ENCODE measurements at regions not wholly inside any gene's neighbourhood (a gene's known extent, or its start where the extent isn't known, plus 50 kb on each side); places are given as distances from the start of the nearest gene placed in this dataset.

- no peaks in the 10 kb centered on the region for H3K27me3 ChIP-seq
- no peak overlapping the region for H3K4me3 ChIP-seq
- no peaks in the 10 kb centered on the region for H3K4me1 ChIP-seq
- intact Hi-C loops (cut with DNase I; ENCODE audit: low total_unique reads) = no loop called here
- no peaks in the 10 kb centered on the region for H3K9me3 ChIP-seq
- no peaks in the 10 kb centered on the region for H3K36me3 ChIP-seq
- TF ChIP-seq, protein P1, sequence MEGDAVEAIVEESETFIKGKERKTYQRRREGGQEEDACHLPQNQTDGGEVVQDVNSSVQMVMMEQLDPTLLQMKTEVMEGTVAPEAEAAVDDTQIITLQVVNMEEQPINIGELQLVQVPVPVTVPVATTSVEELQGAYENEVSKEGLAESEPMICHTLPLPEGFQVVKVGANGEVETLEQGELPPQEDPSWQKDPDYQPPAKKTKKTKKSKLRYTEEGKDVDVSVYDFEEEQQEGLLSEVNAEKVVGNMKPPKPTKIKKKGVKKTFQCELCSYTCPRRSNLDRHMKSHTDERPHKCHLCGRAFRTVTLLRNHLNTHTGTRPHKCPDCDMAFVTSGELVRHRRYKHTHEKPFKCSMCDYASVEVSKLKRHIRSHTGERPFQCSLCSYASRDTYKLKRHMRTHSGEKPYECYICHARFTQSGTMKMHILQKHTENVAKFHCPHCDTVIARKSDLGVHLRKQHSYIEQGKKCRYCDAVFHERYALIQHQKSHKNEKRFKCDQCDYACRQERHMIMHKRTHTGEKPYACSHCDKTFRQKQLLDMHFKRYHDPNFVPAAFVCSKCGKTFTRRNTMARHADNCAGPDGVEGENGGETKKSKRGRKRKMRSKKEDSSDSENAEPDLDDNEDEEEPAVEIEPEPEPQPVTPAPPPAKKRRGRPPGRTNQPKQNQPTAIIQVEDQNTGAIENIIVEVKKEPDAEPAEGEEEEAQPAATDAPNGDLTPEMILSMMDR (IDR thresholded peaks at IDR 0.05) = no peak
- TF ChIP-seq POLR2A (IDR thresholded peaks at IDR 0.05) = no peak
- no peak overlapping the region for H3K27ac ChIP-seq
- no peak for DNase-seq
These were observed 461.2 kb upstream of the MBL2 start for GRCh38 chr10:53233749-53234148.

- no peaks in the 10 kb centered on the region for H3K4me1 ChIP-seq
- no peaks in the 10 kb centered on the region for H3K9me3 ChIP-seq
- no peak for TF ChIP-seq POLR2A (IDR thresholded peaks at IDR 0.05)
- TF ChIP-seq, protein P1 (IDR thresholded peaks at IDR 0.05) = no peak
- no peaks in the 10 kb centered on the region for H3K36me3 ChIP-seq
- H3K27me3 ChIP-seq = no peaks in the 10 kb centered on the region
- no peak overlapping the region for H3K4me3 ChIP-seq
- H3K27ac ChIP-seq = no peak overlapping the region
- no peak for DNase-seq
- intact Hi-C loops (cut with DNase I; ENCODE audit: low total_unique reads) = no loop called here
These were observed 458.1 kb upstream of the MBL2 start for GRCh38 chr10:53230651-53231050.

DNA sequence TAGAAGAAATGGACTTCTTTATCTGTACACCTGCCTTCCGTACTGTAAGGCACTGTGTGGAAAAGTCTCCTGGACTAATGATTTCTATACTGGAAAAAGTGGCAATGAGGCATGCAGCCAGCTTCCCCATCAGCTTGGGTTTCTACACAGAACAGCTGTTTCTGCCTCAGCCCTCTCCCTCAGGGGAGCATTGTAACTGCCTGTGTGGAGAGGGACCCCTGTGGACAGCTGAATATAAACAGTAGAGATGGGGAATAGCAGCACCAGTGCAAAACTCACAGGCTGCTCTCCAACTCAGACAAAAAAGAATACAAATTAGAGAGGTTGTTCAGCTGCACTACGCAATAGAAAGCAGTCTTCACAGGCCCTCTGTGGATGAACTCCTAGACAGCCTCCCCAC lies 451.3 kb upstream of the MBL2 start:
- intact Hi-C loops (cut with DNase I; ENCODE audit: low total_unique reads) = no loop called here
- Histone ChIP-seq H3K4me1 (no peaks in the 10 kb centered on the region), H3K36me3 (no peaks in the 10 kb centered on the region), H3K27ac (no peak overlapping the region), H3K27me3 (no peaks in the 10 kb centered on the region), H3K9me3 (no peaks in the 10 kb centered on the region), H3K4me3 (no peak overlapping the region)
- TF ChIP-seq, protein P1 (IDR thresholded peaks at IDR 0.05) = no peak
- no peak for TF ChIP-seq POLR2A (IDR thresholded peaks at IDR 0.05)
- no peak for DNase-seq

GRCh38 chr10:53222806-53223205 lies 450.2 kb upstream of the MBL2 start:
- H3K36me3 ChIP-seq = no peaks in the 10 kb centered on the region
- TF ChIP-seq, protein P1 (IDR thresholded peaks at IDR 0.05) = no peak
- intact Hi-C loops (cut with DNase I; ENCODE audit: low total_unique reads) = no loop called here
- no peaks in the 10 kb centered on the region for H3K27me3 ChIP-seq
- H3K27ac ChIP-seq = no peak overlapping the region
- no peak for DNase-seq
- H3K9me3 ChIP-seq = no peaks in the 10 kb centered on the region
- H3K4me1 ChIP-seq = no peaks in the 10 kb centered on the region
- H3K4me3 ChIP-seq = no peak overlapping the region

DNA sequence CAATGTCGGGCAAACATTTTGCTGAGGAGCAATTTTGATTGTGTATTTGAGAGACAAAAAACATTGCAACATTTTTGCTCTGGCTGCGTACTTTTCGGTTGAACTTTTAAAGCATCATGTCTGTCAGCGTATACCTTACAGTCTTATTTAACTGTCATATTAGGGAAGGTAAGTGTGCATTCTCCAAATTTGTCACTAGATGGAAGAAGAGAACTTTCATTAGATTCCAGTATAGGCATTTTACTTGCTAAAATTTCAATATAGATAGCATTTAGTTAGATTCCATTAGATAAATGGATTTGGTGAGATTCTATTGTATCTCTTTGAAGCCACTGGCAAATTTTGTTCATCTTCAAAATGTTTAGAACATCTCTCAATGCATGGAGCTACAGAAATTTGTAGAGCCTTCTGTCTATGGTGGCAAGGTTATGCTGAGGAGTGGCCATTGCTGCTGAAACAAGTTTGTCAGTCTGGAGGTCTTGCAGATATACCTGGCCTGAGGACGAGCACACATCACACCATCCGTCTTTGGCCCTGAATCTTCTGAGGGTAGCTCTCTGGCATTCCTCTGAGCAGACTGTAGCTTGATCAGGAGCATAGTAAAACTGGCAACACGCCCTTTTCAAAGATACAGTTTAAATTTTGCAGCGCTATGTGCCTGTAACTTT lies 437.5 kb upstream of the MBL2 start:
- TF ChIP-seq POLR2A (IDR thresholded peaks at IDR 0.05) = no peak
- TF ChIP-seq, protein P1 (IDR thresholded peaks at IDR 0.05) = no peak
- DNase-seq = no peak
- H3K9me3 ChIP-seq = no peaks in the 10 kb centered on the region
- H3K27me3 ChIP-seq = no peaks in the 10 kb centered on the region
- no peak overlapping the region for H3K4me3 ChIP-seq
- no peaks in the 10 kb centered on the region for H3K4me1 ChIP-seq
- no peak overlapping the region for H3K27ac ChIP-seq
- no peaks in the 10 kb centered on the region for H3K36me3 ChIP-seq
- intact Hi-C loops (cut with DNase I; ENCODE audit: low total_unique reads) = no loop called here
